ENCODE measurements at regions not wholly inside any gene's neighbourhood (a gene's known extent, or its start where the extent isn't known, plus 50 kb on each side); places are given as distances from the start of the nearest gene placed in this dataset.
A peak's percentile ranks its signal among the peaks of the same experiment; 100 is the strongest.
"Not testable (repeated sequence)": the region's sequence is repeated elsewhere in the genome, so short reads cannot be mapped to it uniquely, and the experiment has no call there.

DNA sequence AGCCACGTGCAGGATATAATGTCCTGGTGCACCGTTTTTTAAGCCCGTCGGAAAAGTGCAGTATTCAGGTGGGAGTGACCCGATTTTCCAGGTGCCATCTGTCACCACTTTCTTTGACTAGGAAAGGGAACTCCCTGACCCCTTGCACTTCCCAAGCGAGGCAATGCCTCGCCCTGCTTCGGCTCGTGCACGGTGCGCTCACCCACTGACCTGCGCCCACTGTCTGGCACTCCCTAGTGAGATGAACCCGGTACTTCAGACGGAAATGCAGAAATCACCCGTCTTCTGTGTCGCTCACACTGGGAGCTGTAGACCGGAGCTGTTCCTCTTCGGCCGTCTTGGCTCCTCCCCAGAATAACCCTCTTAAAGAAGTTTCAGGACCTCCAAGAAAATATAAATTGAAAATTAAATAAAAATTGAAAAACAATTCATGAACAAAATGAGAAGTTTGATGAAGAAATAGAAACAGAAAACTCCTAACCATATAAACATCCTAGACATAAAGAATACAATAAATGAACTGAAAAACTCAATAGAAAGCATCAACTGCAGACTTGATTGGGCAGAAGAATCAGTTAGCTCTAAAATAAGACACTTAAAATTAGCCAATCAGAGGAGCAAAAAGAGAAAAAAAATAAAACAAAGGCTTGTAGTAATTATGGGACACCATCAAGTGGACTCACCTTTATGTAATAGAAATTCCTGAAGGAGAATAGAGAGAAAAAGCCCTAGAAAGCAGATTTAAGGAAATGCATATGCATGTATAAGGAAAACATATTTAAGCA is 249.3 kb upstream of the GOT2 start:
- H3K4me1 ChIP-seq (ENCODE audit: control insufficient read depth, low read depth, low read length); H3K9ac ChIP-seq (ENCODE audit: low read length); H3K9me3 ChIP-seq (ENCODE audit: control insufficient read depth, low read depth, low read length); H3K27me3 ChIP-seq (ENCODE audit: control insufficient read depth, insufficient read depth, low read length); H3K36me3 ChIP-seq (ENCODE audit: control insufficient read depth, low read depth, low read length); H3K27ac ChIP-seq (ENCODE audit: low read length): not testable (repeated sequence)
- peak overlapping the region; percentile 35 for H3K4me3 ChIP-seq (ENCODE audit: low read length)

DNA sequence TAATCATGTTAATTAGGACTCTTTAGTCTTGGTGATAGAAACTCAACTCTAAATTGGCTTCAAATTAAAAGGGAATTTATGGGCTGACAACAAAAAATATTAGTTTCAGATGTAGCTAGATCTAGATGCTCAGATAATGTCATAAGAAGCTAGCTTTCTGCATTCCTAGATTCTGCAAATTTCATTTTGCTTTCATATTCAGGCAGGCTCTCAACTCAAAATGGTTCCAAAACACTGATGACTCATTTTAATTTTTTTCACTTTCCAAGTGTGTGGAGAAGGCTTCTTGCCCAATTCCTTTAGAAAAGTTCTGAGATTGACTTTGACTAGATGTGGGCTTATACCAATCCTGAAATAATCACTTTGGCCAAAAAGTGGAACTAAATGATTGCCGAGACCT is 236.7 kb upstream of the GOT2 start:
- Histone ChIP-seq H3K4me3 (ENCODE audit: low read length) (no peak overlapping the region), H3K27me3 (ENCODE audit: control insufficient read depth, insufficient read depth, low read length) (no peaks in the 10 kb centered on the region)

DNA sequence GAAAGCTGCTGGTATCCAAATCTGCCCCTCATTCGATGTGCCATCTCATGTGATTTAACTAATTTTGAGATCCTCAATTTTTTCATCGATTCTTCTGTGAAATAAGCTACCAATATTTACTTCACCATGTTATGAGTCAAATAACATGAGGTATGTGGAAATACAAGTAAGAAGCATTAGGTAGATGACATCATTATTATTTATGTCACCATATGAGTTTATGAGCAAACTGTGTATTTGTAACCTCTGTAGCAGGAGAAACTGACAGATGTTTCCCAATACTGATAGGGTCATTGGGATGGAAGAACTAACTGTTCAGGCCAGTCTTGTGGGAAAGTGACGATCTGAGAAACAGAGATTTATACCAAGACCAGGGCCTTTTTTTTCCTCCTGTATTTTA is 229.4 kb upstream of the GOT2 start:
- H3K27ac ChIP-seq (ENCODE audit: low read length), result no peak overlapping the region
- no peak overlapping the region for H3K4me3 ChIP-seq (ENCODE audit: low read length)
- H3K9ac ChIP-seq (ENCODE audit: low read length), result no peak overlapping the region
- H3K4me1 ChIP-seq (ENCODE audit: control insufficient read depth, low read depth, low read length), result peaks cover 11% of the 10 kb centered on the region
- H3K36me3 ChIP-seq (ENCODE audit: control insufficient read depth, low read depth, low read length), result no peaks in the 10 kb centered on the region
- H3K27me3 ChIP-seq (ENCODE audit: control insufficient read depth, insufficient read depth, low read length), result no peaks in the 10 kb centered on the region
- H3K9me3 ChIP-seq (ENCODE audit: control insufficient read depth, low read depth, low read length), result no peaks in the 10 kb centered on the region

More for the DNA sequence above, 236.7 kb upstream of the GOT2 start:
- H3K9ac ChIP-seq (ENCODE audit: low read length), result no peak overlapping the region
- no peaks in the 10 kb centered on the region for H3K4me1 ChIP-seq (ENCODE audit: control insufficient read depth, low read depth, low read length)
- H3K9me3 ChIP-seq (ENCODE audit: control insufficient read depth, low read depth, low read length), result no peaks in the 10 kb centered on the region
- H3K27ac ChIP-seq (ENCODE audit: low read length), result no peak overlapping the region
- no peaks in the 10 kb centered on the region for H3K36me3 ChIP-seq (ENCODE audit: control insufficient read depth, low read depth, low read length)

DNA sequence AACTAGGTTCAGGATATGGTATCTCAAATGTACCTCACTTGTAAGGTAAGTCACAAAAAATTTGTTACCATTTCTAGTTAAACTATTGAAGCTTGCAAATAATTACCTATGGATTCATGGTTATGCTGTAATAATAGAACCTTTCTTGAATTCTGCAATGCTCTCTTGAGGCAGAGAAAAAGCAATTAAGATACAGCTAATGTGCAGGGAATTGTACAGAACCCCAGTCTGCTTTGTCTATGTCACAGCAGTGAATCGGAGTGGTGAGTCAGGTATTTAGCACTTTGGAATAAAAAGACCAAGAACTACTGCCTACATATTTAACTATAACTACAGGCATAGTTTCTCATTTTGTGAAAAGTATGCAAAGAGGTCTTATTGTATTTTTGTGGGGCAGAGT is 228.7 kb upstream of the GOT2 start:
- H3K4me3 ChIP-seq (ENCODE audit: low read length), result no peak overlapping the region
- no peaks in the 10 kb centered on the region for H3K27me3 ChIP-seq (ENCODE audit: control insufficient read depth, insufficient read depth, low read length)
- H3K27ac ChIP-seq (ENCODE audit: low read length), result no peak overlapping the region
- H3K36me3 ChIP-seq (ENCODE audit: control insufficient read depth, low read depth, low read length), result no peaks in the 10 kb centered on the region
- no peaks in the 10 kb centered on the region for H3K9me3 ChIP-seq (ENCODE audit: control insufficient read depth, low read depth, low read length)
- H3K9ac ChIP-seq (ENCODE audit: low read length), result no peak overlapping the region
- peaks cover 12% of the 10 kb centered on the region for H3K4me1 ChIP-seq (ENCODE audit: control insufficient read depth, low read depth, low read length)

- no peak overlapping the region for H3K4me3 ChIP-seq (ENCODE audit: low read length)
- no peaks in the 10 kb centered on the region for H3K36me3 ChIP-seq (ENCODE audit: control insufficient read depth, low read depth, low read length)
- no peak overlapping the region for H3K27ac ChIP-seq (ENCODE audit: low read length)
- no peaks in the 10 kb centered on the region for H3K27me3 ChIP-seq (ENCODE audit: control insufficient read depth, insufficient read depth, low read length)
- no peaks in the 10 kb centered on the region for H3K9me3 ChIP-seq (ENCODE audit: control insufficient read depth, low read depth, low read length)
- no peak overlapping the region for H3K9ac ChIP-seq (ENCODE audit: low read length)
- H3K4me1 ChIP-seq (ENCODE audit: control insufficient read depth, low read depth, low read length), result peaks cover 12% of the 10 kb centered on the region
Measured at GRCh38 chr16:58960484-58960883, 226.4 kb upstream of the GOT2 start.

DNA sequence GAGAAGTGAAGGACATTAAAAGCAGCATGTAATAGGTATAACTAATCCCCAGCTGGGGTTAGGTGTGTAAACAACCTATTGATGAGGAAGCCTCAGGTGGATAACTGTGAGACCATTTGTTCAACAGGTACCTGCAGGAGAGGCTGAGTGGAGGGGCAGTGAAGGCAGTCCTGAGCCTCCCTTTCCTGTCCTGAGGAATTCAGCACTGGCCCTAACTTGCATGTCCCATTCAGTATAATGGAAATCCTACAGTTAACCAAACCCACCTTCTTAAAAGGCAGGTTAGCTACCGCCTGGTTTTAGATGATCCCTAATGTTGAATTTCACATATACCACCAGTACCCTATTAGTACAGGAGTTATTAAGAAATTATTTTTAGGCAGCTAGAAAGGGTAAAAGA is 225.9 kb upstream of the GOT2 start:
- Histone ChIP-seq H3K9me3 (ENCODE audit: control insufficient read depth, low read depth, low read length) (no peaks in the 10 kb centered on the region), H3K4me3 (ENCODE audit: low read length) (no peak overlapping the region), H3K36me3 (ENCODE audit: control insufficient read depth, low read depth, low read length) (no peaks in the 10 kb centered on the region), H3K27ac (ENCODE audit: low read length) (no peak overlapping the region), H3K9ac (ENCODE audit: low read length) (no peak overlapping the region), H3K27me3 (ENCODE audit: control insufficient read depth, insufficient read depth, low read length) (no peaks in the 10 kb centered on the region), H3K4me1 (ENCODE audit: control insufficient read depth, low read depth, low read length) (peaks cover 12% of the 10 kb centered on the region)

DNA sequence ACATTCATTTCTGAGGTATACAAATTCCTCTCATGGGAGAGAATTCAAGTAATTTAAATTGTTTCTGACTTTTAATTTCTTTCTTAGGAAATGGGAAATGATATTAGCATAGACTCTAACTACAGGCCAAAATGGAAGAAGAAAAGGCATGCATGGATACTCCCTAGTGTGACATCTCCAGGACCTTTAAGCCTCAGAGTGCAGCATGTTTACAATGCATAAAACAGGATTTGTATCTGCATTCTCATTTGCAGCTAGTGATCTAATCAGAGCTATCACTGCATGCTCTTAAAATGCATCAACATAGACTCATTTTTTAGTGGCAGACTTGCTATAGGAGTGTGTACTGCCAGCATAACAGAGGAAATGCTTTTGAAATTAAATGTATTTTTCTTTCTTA is 224.6 kb upstream of the GOT2 start:
- H3K27ac ChIP-seq (ENCODE audit: low read length), result no peak overlapping the region
- H3K36me3 ChIP-seq (ENCODE audit: control insufficient read depth, low read depth, low read length), result no peaks in the 10 kb centered on the region
- H3K4me3 ChIP-seq (ENCODE audit: low read length), result no peak overlapping the region
- H3K9ac ChIP-seq (ENCODE audit: low read length), result no peak overlapping the region
- H3K27me3 ChIP-seq (ENCODE audit: control insufficient read depth, insufficient read depth, low read length), result no peaks in the 10 kb centered on the region
- no peaks in the 10 kb centered on the region for H3K9me3 ChIP-seq (ENCODE audit: control insufficient read depth, low read depth, low read length)
- H3K4me1 ChIP-seq (ENCODE audit: control insufficient read depth, low read depth, low read length), result peaks cover 12% of the 10 kb centered on the region

GRCh38 chr16:58948244-58948643 is 214.1 kb upstream of the GOT2 start:
- no peaks in the 10 kb centered on the region for H3K4me1 ChIP-seq (ENCODE audit: control insufficient read depth, low read depth, low read length)
- peaks cover 3% of the 10 kb centered on the region for H3K9me3 ChIP-seq (ENCODE audit: control insufficient read depth, low read depth, low read length)
- no peak overlapping the region for H3K27ac ChIP-seq (ENCODE audit: low read length)
- no peaks in the 10 kb centered on the region for H3K36me3 ChIP-seq (ENCODE audit: control insufficient read depth, low read depth, low read length)
- no peak overlapping the region for H3K4me3 ChIP-seq (ENCODE audit: low read length)
- no peak overlapping the region for H3K9ac ChIP-seq (ENCODE audit: low read length)
- H3K27me3 ChIP-seq (ENCODE audit: control insufficient read depth, insufficient read depth, low read length), result no peaks in the 10 kb centered on the region

DNA sequence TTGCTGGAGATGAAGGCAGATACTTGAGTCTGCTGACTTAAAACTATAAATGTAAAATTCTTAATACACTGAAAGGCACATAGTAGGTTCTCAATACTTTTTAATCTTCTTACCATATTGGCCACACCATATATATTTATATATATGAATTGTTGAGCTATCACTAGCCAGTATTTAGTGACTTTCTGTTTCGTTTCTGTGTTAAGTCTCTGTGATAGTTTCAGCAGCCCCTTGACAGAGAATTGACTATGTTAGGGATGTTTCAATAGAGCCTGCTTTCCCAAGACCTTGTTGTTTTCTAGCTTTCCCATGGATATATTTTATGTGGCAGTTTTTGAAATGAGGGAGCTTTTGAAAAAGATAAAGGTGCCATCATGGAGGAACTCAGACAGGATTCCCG is 206.5 kb upstream of the GOT2 start:
- H3K9me3 ChIP-seq (ENCODE audit: control insufficient read depth, low read depth, low read length), result no peaks in the 10 kb centered on the region
- peaks cover 13% of the 10 kb centered on the region for H3K4me1 ChIP-seq (ENCODE audit: control insufficient read depth, low read depth, low read length)
- H3K27ac ChIP-seq (ENCODE audit: low read length), result no peak overlapping the region
- H3K9ac ChIP-seq (ENCODE audit: low read length), result no peak overlapping the region
- no peaks in the 10 kb centered on the region for H3K27me3 ChIP-seq (ENCODE audit: control insufficient read depth, insufficient read depth, low read length)
- H3K4me3 ChIP-seq (ENCODE audit: low read length), result no peak overlapping the region
- no peaks in the 10 kb centered on the region for H3K36me3 ChIP-seq (ENCODE audit: control insufficient read depth, low read depth, low read length)

DNA sequence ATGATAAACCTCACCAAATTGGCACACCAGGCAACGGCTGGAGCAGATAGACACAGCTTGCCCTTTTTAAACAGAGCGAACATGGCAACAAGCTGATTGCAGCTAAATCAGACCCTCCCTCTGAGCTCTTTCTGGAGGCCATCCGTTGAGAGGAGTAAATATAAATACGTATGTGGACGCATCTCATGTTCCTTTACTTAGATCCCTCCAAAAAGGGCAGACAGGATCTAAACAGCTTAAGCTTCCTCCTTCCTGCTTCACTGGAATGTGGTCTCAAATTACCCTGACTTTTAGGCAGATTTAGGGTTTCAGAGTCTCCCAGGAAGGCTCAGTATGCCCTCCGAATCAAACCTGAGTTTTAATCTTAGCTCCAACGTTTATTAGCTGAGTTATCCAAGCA is 204.7 kb upstream of the GOT2 start:
- no peak overlapping the region for H3K27ac ChIP-seq (ENCODE audit: low read length)
- no peak overlapping the region for H3K9ac ChIP-seq (ENCODE audit: low read length)
- H3K36me3 ChIP-seq (ENCODE audit: control insufficient read depth, low read depth, low read length), result no peaks in the 10 kb centered on the region
- peaks cover 4% of the 10 kb centered on the region for H3K9me3 ChIP-seq (ENCODE audit: control insufficient read depth, low read depth, low read length)
- no peak overlapping the region for H3K4me3 ChIP-seq (ENCODE audit: low read length)
- no peaks in the 10 kb centered on the region for H3K27me3 ChIP-seq (ENCODE audit: control insufficient read depth, insufficient read depth, low read length)
- H3K4me1 ChIP-seq (ENCODE audit: control insufficient read depth, low read depth, low read length), result peaks cover 13% of the 10 kb centered on the region

DNA sequence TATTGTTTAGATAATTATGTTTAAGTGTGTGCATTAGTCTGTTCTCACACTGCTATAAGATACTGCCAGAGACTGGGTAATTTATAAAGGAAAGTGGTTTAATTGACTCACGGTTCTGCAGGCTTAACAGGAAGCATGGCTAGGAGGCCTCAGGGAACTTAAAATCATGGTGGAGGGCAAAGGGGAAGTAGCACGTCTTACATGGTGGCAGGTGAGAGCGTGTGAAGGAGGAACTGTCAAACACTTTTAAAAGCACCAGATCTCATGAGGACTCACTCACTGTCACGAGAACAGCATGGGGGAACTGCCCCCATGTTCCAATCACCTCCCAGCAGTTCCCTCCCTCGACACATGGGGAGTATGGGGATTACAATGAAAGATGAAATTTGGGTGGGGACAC is 203.5 kb upstream of the GOT2 start:
- Histone ChIP-seq H3K27me3 (ENCODE audit: control insufficient read depth, insufficient read depth, low read length) (no peaks in the 10 kb centered on the region), H3K9me3 (ENCODE audit: control insufficient read depth, low read depth, low read length) (peaks cover 5% of the 10 kb centered on the region), H3K36me3 (ENCODE audit: control insufficient read depth, low read depth, low read length) (no peaks in the 10 kb centered on the region), H3K4me3 (ENCODE audit: low read length) (no peak overlapping the region), H3K27ac (ENCODE audit: low read length) (no peak overlapping the region), H3K4me1 (ENCODE audit: control insufficient read depth, low read depth, low read length) (peaks cover 13% of the 10 kb centered on the region), H3K9ac (ENCODE audit: low read length) (no peak overlapping the region)

GRCh38 chr16:58933186-58933585 is 199.1 kb upstream of the GOT2 start:
- H3K27me3 ChIP-seq (ENCODE audit: control insufficient read depth, insufficient read depth, low read length), result no peaks in the 10 kb centered on the region
- no peaks in the 10 kb centered on the region for H3K36me3 ChIP-seq (ENCODE audit: control insufficient read depth, low read depth, low read length)
- H3K4me3 ChIP-seq (ENCODE audit: low read length), result no peak overlapping the region
- no peak overlapping the region for H3K9ac ChIP-seq (ENCODE audit: low read length)
- no peak overlapping the region for H3K27ac ChIP-seq (ENCODE audit: low read length)
- peaks cover 5% of the 10 kb centered on the region for H3K9me3 ChIP-seq (ENCODE audit: control insufficient read depth, low read depth, low read length)
- peaks cover 2% of the 10 kb centered on the region for H3K4me1 ChIP-seq (ENCODE audit: control insufficient read depth, low read depth, low read length)

Measured in iPS-18a (cell line).